Coronary artery (tissue), 2 donors: ENCODE measurements at regions not wholly inside any gene's neighbourhood (a gene's known extent, or its start where the extent isn't known, plus 50 kb on each side); places are given as distances from the start of the nearest gene placed in this dataset.

Experiments used
- DNase-seq: peaks from one replicate; pipeline ENCODE4 v3.0.0-alpha.2; 2017; ENCODE audit warnings: low spot score
- H3K27ac ChIP-seq, 2 donors: fragments of 200-600 bp; sonication (generic); one replicate each; pipeline ENCODE4 v1.5.1; 2016 to 2019
- H3K4me3 ChIP-seq: fragments of 200-600 bp; sonication (generic); 2 replicates; pipeline ENCODE4 v1.5.1; 2016; ENCODE audit warnings: mild to moderate bottlenecking, moderate library complexity
- CTCF ChIP-seq: fragments of 200-600 bp; sonication (generic); IDR thresholded peaks from one replicate; pipeline ENCODE4 v1.5.1; 2019; ENCODE audit warnings: antibody characterized with exemption

GRCh38 chr19:46944123-46944748 is 75.4 kb upstream of the NPAS1 start:
- peak overlapping the region; percentile 51 for H3K4me3 ChIP-seq
- peak overlapping the region; percentile 89 to 90 for H3K27ac ChIP-seq
- no peak for TF ChIP-seq CTCF
- DNase-seq = no peak

GRCh38 chr19:46944918-46945628 is 74.6 kb upstream of the NPAS1 start:
- H3K27ac ChIP-seq = peak overlapping the region; percentile 89 to 90
- no peak for TF ChIP-seq CTCF
- peak overlapping the region; percentile 51 for H3K4me3 ChIP-seq
- DNase-seq = peak; percentile 89

- Histone ChIP-seq H3K27ac (peak overlapping the region; percentile 89 to 90), H3K4me3 (peak overlapping the region; percentile 51)
- TF ChIP-seq CTCF = no peak
- no peak for DNase-seq
These were observed 73.7 kb upstream of the NPAS1 start for GRCh38 chr19:46945694-46946489.

- no peak for TF ChIP-seq CTCF
- DNase-seq = no peak
- peak overlapping the region; percentile 89 to 90 for H3K27ac ChIP-seq
These were observed 72.9 kb upstream of the NPAS1 start for GRCh38 chr19:46946611-46947238.

GRCh38 chr19:46947866-46948265 is 71.8 kb upstream of the NPAS1 start:
- H3K4me3 ChIP-seq = no peak overlapping the region
- no peak for TF ChIP-seq CTCF
- DNase-seq = no peak
- peak overlapping the region in 1 of 2 donors; percentile 37 for H3K27ac ChIP-seq

More at GRCh38 chr19:46946611-46947238, 72.9 kb upstream of the NPAS1 start:
- H3K4me3 ChIP-seq = no peak overlapping the region

- no peak for TF ChIP-seq CTCF
- peak overlapping the region in 1 of 2 donors; percentile 54 for H3K27ac ChIP-seq
- no peak overlapping the region for H3K4me3 ChIP-seq
- DNase-seq = no peak
These were observed 69.0 kb upstream of the NPAS1 start for GRCh38 chr19:46950526-46951170.
